Naive thymus-derived CD8-positive, alpha-beta T cell (primary cell): ENCODE measurements at regions not wholly inside any gene's neighbourhood (a gene's known extent, or its start where the extent isn't known, plus 50 kb on each side); places are given as distances from the start of the nearest gene placed in this dataset.

Experiments used
- ATAC-seq, 2 donors: fragments of 150-1000 bp; cut with Tn5 transposase in 1 of 2; sonication (Bioruptor Pico), chemical (Tn5 transposase) in 1 of 2; 1 replicate in 1 of 2; 2 replicates in 1 of 2; pipeline ENCODE4 v1.10.0; 2021; ENCODE audit warnings: mild to moderate bottlenecking in 2 of 2, moderate library complexity in 2 of 2
- POLR2A ChIA-PET: fragments of 350-600 bp; sonication (Branson Sonifier 250); formaldehyde crosslinking; loops from one replicate; lab custom pipeline; 2021; ENCODE audit warnings: antibody characterized with exemption; lab: Charles Lee
- DNase-seq, 10 donors: peaks; one replicate each; pipeline versions ENCODE4 v3.0.0 to v3.0.0-alpha.2; 2020 to 2022
- H3K27ac Mint-ChIP-seq, 10 donors: one replicate each; pipeline ENCODE4 v1.8.0; 2020 to 2022; ENCODE audit warnings: mild to moderate bottlenecking in 10 of 10, mixed read lengths in 10 of 10, moderate library complexity in 4 of 10, inconsistent platforms in 1 of 10
- H3K27me3 Mint-ChIP-seq, 5 donors: one replicate each; pipeline ENCODE4 v1.8.0; 2021 to 2022; ENCODE audit warnings: mixed read lengths in 5 of 5
- H3K36me3 Mint-ChIP-seq, 3 donors: one replicate each; pipeline ENCODE4 v1.8.0; 2020 to 2022; ENCODE audit warnings: mixed read lengths in 3 of 3, mild to moderate bottlenecking in 2 of 3, inconsistent platforms in 1 of 3
- H3K4me1 Mint-ChIP-seq, 4 donors: one replicate each; pipeline ENCODE4 v1.8.0; 2021 to 2022; ENCODE audit warnings: mixed read lengths in 4 of 4
- H3K4me3 Mint-ChIP-seq, 10 donors: one replicate each; pipeline ENCODE4 v1.8.0; 2020 to 2022; ENCODE audit warnings: mild to moderate bottlenecking in 10 of 10, mixed read lengths in 10 of 10, moderate library complexity in 6 of 10, inconsistent platforms in 1 of 10
- H3K9me3 Mint-ChIP-seq, 9 donors: one replicate each; pipeline ENCODE4 v1.8.0; 2020 to 2022; ENCODE audit warnings: mixed read lengths in 9 of 9, mild to moderate bottlenecking in 3 of 9, inconsistent platforms in 1 of 9, moderate library complexity in 1 of 9

DNA sequence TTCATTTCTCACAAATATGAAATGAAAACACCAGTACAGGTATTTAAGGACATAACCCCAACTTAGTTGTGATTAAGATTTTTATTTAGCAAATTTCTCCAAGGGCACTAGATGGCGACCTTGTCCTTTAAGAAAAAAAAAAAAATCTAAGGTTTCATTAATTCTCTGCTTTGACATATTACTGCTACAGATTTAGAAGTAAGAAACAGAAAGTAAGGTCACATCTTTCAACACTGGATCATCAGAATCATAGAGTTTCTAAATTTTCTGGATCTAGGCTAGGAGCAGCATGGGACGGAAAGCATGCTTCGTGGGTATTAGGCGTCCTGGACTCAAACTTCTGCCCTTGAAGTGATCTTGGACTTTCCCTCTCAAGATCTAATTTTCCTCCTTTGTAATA, 85.5 kb upstream of the PRKG1 start:
- no peak overlapping the region for H3K27ac Mint-ChIP-seq

GRCh38 chr10:50990568-50991455, 83.5 kb upstream of the PRKG1 start:
- no peaks in the 10 kb centered on the region for H3K36me3 Mint-ChIP-seq
- no peaks in the 10 kb centered on the region for H3K9me3 Mint-ChIP-seq
- POLR2A ChIA-PET: no interaction called here
- H3K27ac Mint-ChIP-seq: no peak overlapping the region
- peak overlapping the region; percentile 30 to 80 (median 61) for H3K4me3 Mint-ChIP-seq
- peaks cover 21 to 58% (median 44%) of the 10 kb centered on the region in 5 donors for H3K27me3 Mint-ChIP-seq
- ATAC-seq: no peak
- DNase-seq: no peak
- H3K4me1 Mint-ChIP-seq: peaks cover 6 to 19% (median 11%) of the 10 kb centered on the region in 4 donors

More for the DNA sequence above, 85.5 kb upstream of the PRKG1 start:
- no peaks in the 10 kb centered on the region for H3K36me3 Mint-ChIP-seq
- H3K4me3 Mint-ChIP-seq: no peak overlapping the region
- peaks cover 16 to 51% (median 40%) of the 10 kb centered on the region in 5 donors for H3K27me3 Mint-ChIP-seq
- H3K4me1 Mint-ChIP-seq: peaks cover 6 to 19% (median 11%) of the 10 kb centered on the region in 4 donors
- no peaks in the 10 kb centered on the region for H3K9me3 Mint-ChIP-seq
- ATAC-seq (no peak), DNase-seq (no peak)
- POLR2A ChIA-PET: no interaction called here

- Mint-ChIP-seq H3K36me3 (no peaks in the 10 kb centered on the region), H3K27me3 (peaks cover 23 to 65% (median 44%) of the 10 kb centered on the region in 5 donors), H3K9me3 (no peaks in the 10 kb centered on the region), H3K4me3 (peak overlapping the region; percentile 30 to 80 (median 61)), H3K27ac (no peak overlapping the region), H3K4me1 (peaks cover 6 to 19% (median 11%) of the 10 kb centered on the region in 4 donors)
- POLR2A ChIA-PET: no interaction called here
- ATAC-seq: no peak
- DNase-seq: no peak
Measured at GRCh38 chr10:50991456-50992355, 82.6 kb upstream of the PRKG1 start.

DNA sequence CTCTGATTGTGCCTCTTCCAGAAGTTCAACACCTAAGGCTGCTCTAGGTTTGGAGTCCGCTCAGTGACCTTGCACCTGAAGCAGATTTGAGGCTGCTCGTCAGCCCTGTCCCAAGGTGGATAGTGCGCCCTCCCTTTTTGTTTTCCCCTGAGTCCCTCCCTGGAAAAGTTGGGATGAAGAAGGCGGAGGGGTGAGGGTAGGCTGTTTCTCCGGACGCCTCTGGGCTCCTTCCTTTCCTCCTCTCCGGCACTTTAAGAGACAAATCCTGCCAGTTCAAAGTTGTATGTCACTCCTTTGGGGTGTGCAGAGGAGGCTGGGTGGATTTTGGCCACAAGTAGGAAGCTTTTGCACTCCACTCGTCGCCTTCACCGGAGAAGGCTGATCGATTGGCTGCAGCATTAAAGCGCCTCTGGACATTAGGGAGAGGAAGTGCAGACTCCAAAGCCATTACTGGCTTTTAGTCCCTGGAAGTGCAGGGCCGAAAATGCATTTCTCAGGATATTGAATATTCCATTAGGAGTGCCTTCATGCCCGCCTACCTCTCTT, 81.9 kb upstream of the PRKG1 start:
- no peaks in the 10 kb centered on the region for H3K9me3 Mint-ChIP-seq
- H3K36me3 Mint-ChIP-seq: no peaks in the 10 kb centered on the region
- POLR2A ChIA-PET: no interaction called here
- peaks cover 24 to 71% (median 45%) of the 10 kb centered on the region in 5 donors for H3K27me3 Mint-ChIP-seq
- ATAC-seq (no peak), DNase-seq (no peak)
- H3K27ac Mint-ChIP-seq: no peak overlapping the region
- H3K4me1 Mint-ChIP-seq: peaks cover 6 to 19% (median 11%) of the 10 kb centered on the region in 4 donors
- peak overlapping the region in 5 of 10 donors; percentile 13 to 43 (median 34) for H3K4me3 Mint-ChIP-seq

GRCh38 chr10:50992972-50993766, 81.1 kb upstream of the PRKG1 start:
- no peak overlapping the region for H3K27ac Mint-ChIP-seq
- no peak for ATAC-seq
- no peaks in the 10 kb centered on the region for H3K36me3 Mint-ChIP-seq
- POLR2A ChIA-PET: no interaction called here
- no peaks in the 10 kb centered on the region for H3K9me3 Mint-ChIP-seq
- H3K27me3 Mint-ChIP-seq: peaks cover 21 to 64% (median 43%) of the 10 kb centered on the region in 5 donors
- peak overlapping the region in 6 of 10 donors; percentile 4 to 40 (median 22) for H3K4me3 Mint-ChIP-seq
- no peak for DNase-seq
- peaks cover 6 to 19% (median 11%) of the 10 kb centered on the region in 4 donors for H3K4me1 Mint-ChIP-seq

- peaks cover 6 to 19% (median 11%) of the 10 kb centered on the region in 4 donors for H3K4me1 Mint-ChIP-seq
- POLR2A ChIA-PET: no interaction called here
- H3K4me3 Mint-ChIP-seq: peak overlapping the region in 1 of 10 donors; percentile 2
- no peak overlapping the region for H3K27ac Mint-ChIP-seq
- ATAC-seq (no peak), DNase-seq (no peak)
- H3K9me3 Mint-ChIP-seq: no peaks in the 10 kb centered on the region
- H3K36me3 Mint-ChIP-seq: no peaks in the 10 kb centered on the region
- peaks cover 21 to 62% (median 40%) of the 10 kb centered on the region in 5 donors for H3K27me3 Mint-ChIP-seq
Measured at GRCh38 chr10:50993771-50994251, 80.5 kb upstream of the PRKG1 start.

GRCh38 chr10:50997461-50997860, 76.8 kb upstream of the PRKG1 start:
- H3K27me3 Mint-ChIP-seq: peaks cover 19 to 38% (median 30%) of the 10 kb centered on the region in 5 donors
- H3K4me3 Mint-ChIP-seq: no peak overlapping the region
- H3K27ac Mint-ChIP-seq: no peak overlapping the region
- no peaks in the 10 kb centered on the region for H3K36me3 Mint-ChIP-seq
- ATAC-seq (no peak), DNase-seq (no peak)
- H3K9me3 Mint-ChIP-seq: no peaks in the 10 kb centered on the region
- POLR2A ChIA-PET: no interaction called here
- peaks cover 0 to 3% (median 3%) of the 10 kb centered on the region in 4 donors for H3K4me1 Mint-ChIP-seq

DNA sequence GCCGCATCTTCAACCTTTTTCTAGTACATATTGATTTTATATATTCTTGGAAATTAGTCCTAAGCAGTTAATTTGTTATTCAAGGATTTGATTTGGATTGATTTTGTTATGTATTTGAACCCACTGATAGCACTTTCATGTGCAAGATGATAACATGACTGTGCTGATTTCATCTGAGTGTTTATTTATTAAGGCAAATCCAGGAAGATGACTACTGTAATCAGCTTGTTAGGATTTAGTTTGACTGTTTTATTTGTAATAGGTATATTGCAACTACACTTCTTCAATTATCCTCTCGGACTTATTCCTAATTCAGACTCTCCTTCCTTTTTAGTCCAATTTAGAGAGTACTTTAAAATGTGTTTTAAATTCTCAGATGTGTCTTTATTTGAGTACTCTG, 75.1 kb upstream of the PRKG1 start:
- no peaks in the 10 kb centered on the region for H3K4me1 Mint-ChIP-seq

DNA sequence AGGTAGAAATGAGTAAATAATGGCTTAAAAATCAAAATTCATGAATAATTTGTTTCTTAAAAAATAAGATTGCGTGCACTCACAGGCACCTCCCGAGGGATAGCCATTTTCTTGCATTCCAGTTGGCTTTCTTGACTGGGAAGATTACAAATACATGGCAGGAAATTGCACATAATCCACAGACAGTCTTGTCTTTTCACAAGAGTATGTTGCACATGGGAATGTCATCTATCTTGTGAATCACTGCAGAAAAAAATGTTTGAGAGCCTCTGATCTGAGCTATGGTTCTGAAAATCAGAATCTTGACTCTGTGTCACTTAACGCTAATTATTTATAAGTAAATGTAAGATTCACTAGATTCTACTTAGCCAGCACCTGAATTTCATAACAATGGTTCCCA, 74.1 kb upstream of the PRKG1 start:
- no peaks in the 10 kb centered on the region for H3K9me3 Mint-ChIP-seq
- POLR2A ChIA-PET: no interaction called here
- peaks cover 7 to 15% (median 12%) of the 10 kb centered on the region in 5 donors for H3K27me3 Mint-ChIP-seq
- DNase-seq (no peak), ATAC-seq (no peak)
- H3K4me3 Mint-ChIP-seq: no peak overlapping the region
- no peaks in the 10 kb centered on the region for H3K36me3 Mint-ChIP-seq
- no peak overlapping the region for H3K27ac Mint-ChIP-seq
- no peaks in the 10 kb centered on the region for H3K4me1 Mint-ChIP-seq

More for the DNA sequence above, 75.1 kb upstream of the PRKG1 start:
- DNase-seq (no peak), ATAC-seq (no peak)
- Mint-ChIP-seq H3K9me3 (no peaks in the 10 kb centered on the region), H3K4me3 (no peak overlapping the region), H3K36me3 (no peaks in the 10 kb centered on the region), H3K27ac (no peak overlapping the region), H3K27me3 (peaks cover 10 to 21% (median 17%) of the 10 kb centered on the region in 5 donors)
- POLR2A ChIA-PET: no interaction called here

GRCh38 chr10:51000976-51001375, 73.3 kb upstream of the PRKG1 start:
- no peaks in the 10 kb centered on the region for H3K36me3 Mint-ChIP-seq
- no peaks in the 10 kb centered on the region for H3K4me1 Mint-ChIP-seq
- H3K27me3 Mint-ChIP-seq: peaks cover 7 to 13% (median 11%) of the 10 kb centered on the region in 5 donors
- H3K27ac Mint-ChIP-seq: no peak overlapping the region
- no peak overlapping the region for H3K4me3 Mint-ChIP-seq
- ATAC-seq: no peak
- H3K9me3 Mint-ChIP-seq: no peaks in the 10 kb centered on the region
- POLR2A ChIA-PET: no interaction called here
- no peak for DNase-seq

- Mint-ChIP-seq H3K27ac (no peak overlapping the region), H3K9me3 (no peaks in the 10 kb centered on the region), H3K36me3 (no peaks in the 10 kb centered on the region), H3K27me3 (peaks cover 7 to 12% (median 8%) of the 10 kb centered on the region in 5 donors), H3K4me3 (no peak overlapping the region), H3K4me1 (no peaks in the 10 kb centered on the region)
- peak in 3 of 10 donors; percentile 11 to 20 (median 17) for DNase-seq
- ATAC-seq: no peak
- POLR2A ChIA-PET: no interaction called here
Measured at GRCh38 chr10:51001587-51001986, 72.7 kb upstream of the PRKG1 start.

GRCh38 chr10:51002469-51002868, 71.8 kb upstream of the PRKG1 start:
- no peaks in the 10 kb centered on the region for H3K36me3 Mint-ChIP-seq
- H3K9me3 Mint-ChIP-seq: no peaks in the 10 kb centered on the region
- DNase-seq: no peak
- H3K4me3 Mint-ChIP-seq: no peak overlapping the region
- H3K27me3 Mint-ChIP-seq: peaks cover 0 to 8% (median 4%) of the 10 kb centered on the region in 5 donors
- H3K27ac Mint-ChIP-seq: no peak overlapping the region
- no peak for ATAC-seq
- no peaks in the 10 kb centered on the region for H3K4me1 Mint-ChIP-seq
- POLR2A ChIA-PET: no interaction called here
